ENCODE measurements at regions not wholly inside any gene's neighbourhood (a gene's known extent, or its start where the extent isn't known, plus 50 kb on each side); places are given as distances from the start of the nearest gene placed in this dataset.

DNA sequence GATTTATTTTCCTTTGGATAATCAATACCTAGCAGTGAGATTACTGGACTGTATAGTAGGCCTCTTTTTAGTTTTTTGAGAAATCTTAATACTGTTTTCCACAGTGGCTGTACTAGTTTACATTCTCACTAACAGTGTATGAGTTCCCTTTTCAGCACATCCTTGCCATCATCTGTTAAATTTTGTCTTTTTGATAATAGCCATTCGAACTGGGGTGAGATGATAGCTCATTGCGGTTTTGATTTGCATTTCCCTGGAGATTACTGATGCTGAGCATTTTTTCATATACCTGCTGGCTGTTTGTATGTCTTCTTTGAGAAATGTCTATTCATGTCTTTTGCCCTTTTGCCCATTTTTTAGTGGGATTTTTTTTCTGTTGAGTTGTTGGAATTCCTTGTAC lies 210.8 kb downstream of the CGGBP1 start:
- H3K27ac Mint-ChIP-seq, result no peak overlapping the region
- Histone ChIP-seq H3K9ac (ENCODE audit: extremely low read depth, insufficient read length, low read length) (no peak overlapping the region), H4K91ac (ENCODE audit: insufficient read length, low read depth, low read length) (no peak overlapping the region), H3K18ac (ENCODE audit: insufficient read length, low read depth, low read length) (no peak overlapping the region), H4K20me1 (ENCODE audit: control insufficient read depth, insufficient read depth, insufficient read length) (no peaks in the 10 kb centered on the region), H3K56ac (ENCODE audit: insufficient read length, low read depth, low read length) (no peak overlapping the region), H4K5ac (ENCODE audit: insufficient read length, low read depth, low read length) (no peak overlapping the region), H3K4ac (ENCODE audit: low read depth, low read length) (no peak overlapping the region), H4K8ac (replicated peaks; ENCODE audit: insufficient read length, low read depth, low read length) (no peak overlapping the region), H3K79me1 (ENCODE audit: insufficient read depth, low read depth, low read length, poor library complexity, severe bottlenecking) (no peaks in the 10 kb centered on the region), H3K4me2 (ENCODE audit: insufficient read depth, insufficient read length, low read length) (no peak overlapping the region), H3T11ph (ENCODE audit: low read length) (no peak overlapping the region), H3K23ac (ENCODE audit: insufficient read length, low read depth, low read length) (no peak overlapping the region), H2BK12ac (ENCODE audit: insufficient read length, low read depth, low read length) (no peak overlapping the region), H2BK20ac (ENCODE audit: low read depth, low read length, poor library complexity, severe bottlenecking) (no peak overlapping the region), H2AK5ac (ENCODE audit: insufficient read length, low read length) (no peak overlapping the region), H3K9me3 (ENCODE audit: control insufficient read depth, low read depth, low read length) (no peaks in the 10 kb centered on the region), H2BK15ac (ENCODE audit: low read depth, low read length) (no peak overlapping the region), H3K27me3 (ENCODE audit: insufficient read depth, low read length) (no peaks in the 10 kb centered on the region), H3K27ac (ENCODE audit: insufficient read length, low read depth, low read length) (no peak overlapping the region), H2BK5ac (ENCODE audit: insufficient read length, low read length) (no peak overlapping the region), H3K23me2 (ENCODE audit: insufficient read length, low read depth, low read length, poor library complexity, severe bottlenecking) (no peaks in the 10 kb centered on the region), H2BK120ac (ENCODE audit: low read depth, low read length, poor library complexity, severe bottlenecking) (no peak overlapping the region), H3K79me2 (ENCODE audit: insufficient read depth, low read length) (no peaks in the 10 kb centered on the region), H3K14ac (ENCODE audit: insufficient read depth, low read length) (no peak overlapping the region), H2AFZ (ENCODE audit: low read length) (no peak overlapping the region), H3K4me1 (ENCODE audit: insufficient read depth, low read length) (no peaks in the 10 kb centered on the region)
- no peak for DNase-seq
- no peaks in the 10 kb centered on the region for H3K36me3 Mint-ChIP-seq (ENCODE audit: insufficient read depth in 1 of 3, low read depth in 3 of 3)
- no peak overlapping the region for H3K4me3 Mint-ChIP-seq
- no peaks in the 10 kb centered on the region for H3K4me1 Mint-ChIP-seq
- H3K9me3 Mint-ChIP-seq, result peaks cover 3 to 9% of the 10 kb centered on the region in 2 experiments; a peak in 4 of 5 replicates
- no peaks in the 10 kb centered on the region for H3K27me3 Mint-ChIP-seq (ENCODE audit: low read depth)
- TF ChIP-seq, protein P1, sequence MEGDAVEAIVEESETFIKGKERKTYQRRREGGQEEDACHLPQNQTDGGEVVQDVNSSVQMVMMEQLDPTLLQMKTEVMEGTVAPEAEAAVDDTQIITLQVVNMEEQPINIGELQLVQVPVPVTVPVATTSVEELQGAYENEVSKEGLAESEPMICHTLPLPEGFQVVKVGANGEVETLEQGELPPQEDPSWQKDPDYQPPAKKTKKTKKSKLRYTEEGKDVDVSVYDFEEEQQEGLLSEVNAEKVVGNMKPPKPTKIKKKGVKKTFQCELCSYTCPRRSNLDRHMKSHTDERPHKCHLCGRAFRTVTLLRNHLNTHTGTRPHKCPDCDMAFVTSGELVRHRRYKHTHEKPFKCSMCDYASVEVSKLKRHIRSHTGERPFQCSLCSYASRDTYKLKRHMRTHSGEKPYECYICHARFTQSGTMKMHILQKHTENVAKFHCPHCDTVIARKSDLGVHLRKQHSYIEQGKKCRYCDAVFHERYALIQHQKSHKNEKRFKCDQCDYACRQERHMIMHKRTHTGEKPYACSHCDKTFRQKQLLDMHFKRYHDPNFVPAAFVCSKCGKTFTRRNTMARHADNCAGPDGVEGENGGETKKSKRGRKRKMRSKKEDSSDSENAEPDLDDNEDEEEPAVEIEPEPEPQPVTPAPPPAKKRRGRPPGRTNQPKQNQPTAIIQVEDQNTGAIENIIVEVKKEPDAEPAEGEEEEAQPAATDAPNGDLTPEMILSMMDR (conservative IDR thresholded peaks at IDR 0.05), result no peak
- no CpG with 5 or more reads among the region's 2 CpGs for WGBS (ENCODE audit: extremely low coverage, insufficient read length, low lambda C conversion rate)

Data from H9 (cell line).